AG08396 (cell line): ENCODE measurements at regions not wholly inside any gene's neighbourhood (a gene's known extent, or its start where the extent isn't known, plus 50 kb on each side); places are given as distances from the start of the nearest gene placed in this dataset.

Experiments
- DNase-seq: peaks from one replicate; pipeline ENCODE4 v3.0.0; 2012; ENCODE audit warnings: low spot score, mixed read lengths

- DNase-seq: no peak
Observed at GRCh38 chr5:142378737-142379634, 54.2 kb upstream of the SPRY4 start.

- DNase-seq: no peak
Observed at GRCh38 chr5:142375944-142376411, 51.2 kb upstream of the SPRY4 start.
